GM21737 (cell line): ENCODE measurements at regions not wholly inside any gene's neighbourhood (a gene's known extent, or its start where the extent isn't known, plus 50 kb on each side); places are given as distances from the start of the nearest gene placed in this dataset.
A peak's percentile ranks its signal among the peaks of the same experiment; 100 is the strongest.
"Not testable (repeated sequence)": the region's sequence is repeated elsewhere in the genome, so short reads cannot be mapped to it uniquely, and the experiment has no call there.

Source experiments
- ATAC-seq: cut with Tn5 transposase; IDR thresholded peaks from one replicate; pipeline ENCODE4 v1.9.1; 2021; ENCODE audit warnings: mild to moderate bottlenecking, moderate library complexity; ENCODE audit not compliant: unreplicated experiment

GRCh38 chrY:25152322-25152721 is 100.4 kb upstream of the BPY2C start:
- ATAC-seq = not testable (repeated sequence)

- ATAC-seq = peak; percentile 92
These were observed 96.1 kb upstream of the BPY2C start for GRCh38 chrY:25148007-25148406.

- not testable (repeated sequence) for ATAC-seq
These were observed 80.4 kb upstream of the BPY2C start for GRCh38 chrY:25132139-25132849.

DNA sequence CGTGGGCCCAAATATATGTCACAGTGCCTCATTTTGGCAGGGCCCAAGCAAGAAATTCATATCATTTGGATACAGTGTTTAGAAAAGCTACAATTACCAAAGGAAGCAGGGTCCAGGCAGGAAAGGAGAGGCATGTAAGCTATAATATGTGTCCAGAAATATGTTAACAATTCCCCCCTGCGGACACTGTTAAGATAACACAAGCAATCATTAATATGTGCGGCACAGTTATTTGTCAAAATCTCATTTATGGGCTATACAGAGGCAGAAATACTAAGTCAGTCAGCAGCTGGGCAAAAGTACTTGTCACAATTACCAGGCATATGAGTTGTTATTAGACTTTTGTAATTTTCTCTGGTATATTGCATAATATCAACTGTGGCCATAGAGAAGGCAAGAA is 69.0 kb upstream of the BPY2C start:
- ATAC-seq = not testable (repeated sequence)

- ATAC-seq = not testable (repeated sequence)
These were observed 56.3 kb upstream of the BPY2C start for GRCh38 chrY:25108180-25108579.
